ENCODE measurements at regions not wholly inside any gene's neighbourhood (a gene's known extent, or its start where the extent isn't known, plus 50 kb on each side); places are given as distances from the start of the nearest gene placed in this dataset.
"Not testable (repeated sequence)": the region's sequence is repeated elsewhere in the genome, so short reads cannot be mapped to it uniquely, and the experiment has no call there.

DNA sequence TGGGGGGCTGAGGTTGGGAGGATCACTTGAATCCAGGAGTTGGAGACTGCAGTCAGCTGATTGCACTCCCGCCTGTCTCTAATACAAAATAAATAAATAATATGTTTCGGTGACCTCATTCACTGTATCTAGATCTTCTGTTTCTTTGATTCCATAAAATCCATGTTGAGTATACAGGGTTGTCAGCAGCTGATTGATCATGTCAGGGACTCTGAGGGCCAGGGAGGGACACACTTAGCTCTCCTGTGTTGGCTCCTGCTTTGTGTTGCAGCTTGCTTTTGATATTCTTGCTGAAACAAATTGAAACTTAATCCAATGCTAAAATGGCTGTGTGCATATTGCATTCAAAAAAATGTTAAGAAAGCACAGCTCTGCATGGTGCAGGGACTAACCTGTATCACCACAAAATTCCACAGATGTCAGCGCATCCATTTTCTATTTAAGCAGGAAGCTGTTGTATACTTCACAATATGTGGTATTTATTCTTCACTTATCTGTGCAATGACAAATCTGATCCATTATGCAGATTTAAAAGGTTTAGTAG, 454.5 kb downstream of the CDH11 start:
- ChIA-PET CTCF (no interaction called here), POLR2A (no interaction called here)
- Mint-ChIP-seq H3K9me3 (ENCODE audit: unreplicated experiment) (no peaks in the 10 kb centered on the region), H3K4me1 (ENCODE audit: low read depth, unreplicated experiment) (no peaks in the 10 kb centered on the region), H3K36me3 (ENCODE audit: insufficient read depth, unreplicated experiment) (no peaks in the 10 kb centered on the region), H3K27ac (ENCODE audit: unreplicated experiment) (no peak overlapping the region), H3K27me3 (ENCODE audit: insufficient read depth, unreplicated experiment) (no peaks in the 10 kb centered on the region), H3K4me3 (ENCODE audit: unreplicated experiment) (no peak overlapping the region)
- Histone ChIP-seq H3K9me3 (no peaks in the 10 kb centered on the region), H3K27me3 (replicated peaks; ENCODE audit: control insufficient read depth, insufficient read depth, low read length) (no peaks in the 10 kb centered on the region), H3K4me1 (no peaks in the 10 kb centered on the region), H3K4me3 (ENCODE audit: low read depth, low read length) (no peak overlapping the region), H3K36me3 (ENCODE audit: control insufficient read depth, insufficient read depth, low read length) (no peaks in the 10 kb centered on the region)
- intact Hi-C loops (cut with micrococcal nuclease; ENCODE audit: unreplicated experiment), result no loop called here
- no TSS peak for BruUV-seq (replicated peaks)
- no peak for DNase-seq
- TF ChIP-seq CTCF (IDR thresholded peaks at IDR 0.05; ENCODE audit: insufficient read depth in 1 of 2, low read depth in 1 of 2, low read length in 1 of 2, severe bottlenecking in 1 of 2, unreplicated experiment in 1 of 2), result no peak

GRCh38 chr16:64662312-64662711, 459.6 kb downstream of the CDH11 start:
- H3K27me3 ChIP-seq (replicated peaks; ENCODE audit: control insufficient read depth, insufficient read depth, low read length); CTCF ChIA-PET; H3K4me1 ChIP-seq; H3K36me3 Mint-ChIP-seq (ENCODE audit: insufficient read depth, unreplicated experiment); H3K9me3 ChIP-seq; DNase-seq; H3K36me3 ChIP-seq (ENCODE audit: control insufficient read depth, insufficient read depth, low read length); POLR2A ChIA-PET; H3K9me3 Mint-ChIP-seq (ENCODE audit: unreplicated experiment); H3K27me3 Mint-ChIP-seq (ENCODE audit: insufficient read depth, unreplicated experiment); H3K4me3 Mint-ChIP-seq (ENCODE audit: unreplicated experiment); H3K27ac Mint-ChIP-seq (ENCODE audit: unreplicated experiment); H3K4me3 ChIP-seq (ENCODE audit: low read depth, low read length); BruUV-seq (replicated peaks); intact Hi-C loops (cut with micrococcal nuclease; ENCODE audit: unreplicated experiment); H3K4me1 Mint-ChIP-seq (ENCODE audit: low read depth, unreplicated experiment): not testable (repeated sequence)

GRCh38 chr16:64659866-64660265, 462.0 kb downstream of the CDH11 start:
- no peaks in the 10 kb centered on the region for H3K36me3 ChIP-seq (ENCODE audit: control insufficient read depth, insufficient read depth, low read length)
- intact Hi-C loops (cut with micrococcal nuclease; ENCODE audit: unreplicated experiment), result no loop called here
- no peak for DNase-seq
- CTCF ChIA-PET, result no interaction called here
- Mint-ChIP-seq H3K36me3 (ENCODE audit: insufficient read depth, unreplicated experiment) (no peaks in the 10 kb centered on the region), H3K27me3 (ENCODE audit: insufficient read depth, unreplicated experiment) (peaks cover 3% of the 10 kb centered on the region), H3K4me3 (ENCODE audit: unreplicated experiment) (no peak overlapping the region), H3K4me1 (ENCODE audit: low read depth, unreplicated experiment) (no peaks in the 10 kb centered on the region), H3K9me3 (ENCODE audit: unreplicated experiment) (no peaks in the 10 kb centered on the region), H3K27ac (ENCODE audit: unreplicated experiment) (no peak overlapping the region)
- H3K27me3 ChIP-seq (replicated peaks; ENCODE audit: control insufficient read depth, insufficient read depth, low read length), result no peaks in the 10 kb centered on the region
- no peaks in the 10 kb centered on the region for H3K4me1 ChIP-seq
- H3K9me3 ChIP-seq, result no peaks in the 10 kb centered on the region
- BruUV-seq (replicated peaks), result no TSS peak
- POLR2A ChIA-PET, result no interaction called here
- no peak overlapping the region for H3K4me3 ChIP-seq (ENCODE audit: low read depth, low read length)
- no peak for TF ChIP-seq CTCF (IDR thresholded peaks at IDR 0.05; ENCODE audit: insufficient read depth in 1 of 2, low read depth in 1 of 2, low read length in 1 of 2, severe bottlenecking in 1 of 2, unreplicated experiment in 1 of 2)
